ENCODE measurements at regions not wholly inside any gene's neighbourhood (a gene's known extent, or its start where the extent isn't known, plus 50 kb on each side); places are given as distances from the start of the nearest gene placed in this dataset.

DNA sequence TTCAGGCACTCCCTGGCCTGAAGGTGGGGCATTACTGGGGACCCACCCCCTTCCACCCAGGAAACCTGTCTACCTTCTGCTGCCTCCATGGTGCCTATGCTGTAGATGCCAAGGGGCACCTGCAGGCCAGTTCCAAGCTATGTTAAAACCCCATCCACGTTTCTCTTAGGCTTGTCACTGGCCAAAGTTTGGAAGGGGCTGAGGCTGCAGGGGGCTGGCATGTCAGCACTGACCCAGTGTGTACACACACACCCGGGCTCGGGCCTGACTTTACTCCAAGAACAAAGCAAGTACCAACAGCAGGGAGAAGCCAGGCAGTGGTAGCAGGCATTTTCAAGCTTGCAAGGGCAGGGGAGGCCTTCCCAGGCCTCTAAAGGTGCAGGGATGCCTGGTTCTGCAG is 53.8 kb upstream of the PCDH15 start:
- H3K27me3 ChIP-seq (ENCODE audit: insufficient read depth, low read length), result no peaks in the 10 kb centered on the region
- Mint-ChIP-seq H3K27me3 (ENCODE audit: low read depth, unreplicated experiment) (no peaks in the 10 kb centered on the region), H3K9me3 (ENCODE audit: unreplicated experiment) (no peaks in the 10 kb centered on the region), H3K27ac (ENCODE audit: unreplicated experiment) (no peak overlapping the region), H3K4me3 (ENCODE audit: unreplicated experiment) (no peak overlapping the region), H3K4me1 (ENCODE audit: low read depth, unreplicated experiment) (no peaks in the 10 kb centered on the region), H3K36me3 (ENCODE audit: low read depth, unreplicated experiment) (no peaks in the 10 kb centered on the region)
- no peaks in the 10 kb centered on the region for H3K9me3 ChIP-seq (ENCODE audit: insufficient read depth, low read depth, low read length)
- no peak for TF ChIP-seq EZH2 (IDR thresholded peaks at IDR 0.05; ENCODE audit: insufficient read depth, low read length)
- TF ChIP-seq, protein P1, sequence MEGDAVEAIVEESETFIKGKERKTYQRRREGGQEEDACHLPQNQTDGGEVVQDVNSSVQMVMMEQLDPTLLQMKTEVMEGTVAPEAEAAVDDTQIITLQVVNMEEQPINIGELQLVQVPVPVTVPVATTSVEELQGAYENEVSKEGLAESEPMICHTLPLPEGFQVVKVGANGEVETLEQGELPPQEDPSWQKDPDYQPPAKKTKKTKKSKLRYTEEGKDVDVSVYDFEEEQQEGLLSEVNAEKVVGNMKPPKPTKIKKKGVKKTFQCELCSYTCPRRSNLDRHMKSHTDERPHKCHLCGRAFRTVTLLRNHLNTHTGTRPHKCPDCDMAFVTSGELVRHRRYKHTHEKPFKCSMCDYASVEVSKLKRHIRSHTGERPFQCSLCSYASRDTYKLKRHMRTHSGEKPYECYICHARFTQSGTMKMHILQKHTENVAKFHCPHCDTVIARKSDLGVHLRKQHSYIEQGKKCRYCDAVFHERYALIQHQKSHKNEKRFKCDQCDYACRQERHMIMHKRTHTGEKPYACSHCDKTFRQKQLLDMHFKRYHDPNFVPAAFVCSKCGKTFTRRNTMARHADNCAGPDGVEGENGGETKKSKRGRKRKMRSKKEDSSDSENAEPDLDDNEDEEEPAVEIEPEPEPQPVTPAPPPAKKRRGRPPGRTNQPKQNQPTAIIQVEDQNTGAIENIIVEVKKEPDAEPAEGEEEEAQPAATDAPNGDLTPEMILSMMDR (IDR thresholded peaks at IDR 0.05; ENCODE audit: insufficient read depth, low read depth, low read length), result no peak
- H3K9ac ChIP-seq (ENCODE audit: low read length), result no peak overlapping the region
- FAIRE-seq (no peak), DNase-seq (ENCODE audit: low read depth) (no peak)
- no peak overlapping the region for H3K27ac ChIP-seq (ENCODE audit: low read depth, low read length)
- no peak overlapping the region for H3K4me2 ChIP-seq (ENCODE audit: low read length)
- H3K4me3 ChIP-seq (ENCODE audit: insufficient read depth, low read depth, low read length), result no peak overlapping the region
- H4K20me1 ChIP-seq (ENCODE audit: insufficient read depth, low read length), result no peaks in the 10 kb centered on the region
- no peak overlapping the region for H2AFZ ChIP-seq (ENCODE audit: low read depth, low read length)
- no peaks in the 10 kb centered on the region for H3K79me2 ChIP-seq (ENCODE audit: insufficient read depth, low read length)
- H3K36me3 ChIP-seq (ENCODE audit: insufficient read depth, low read length), result no peaks in the 10 kb centered on the region
- no peaks in the 10 kb centered on the region for H3K4me1 ChIP-seq (ENCODE audit: insufficient read depth, low read length)

- no peaks in the 10 kb centered on the region for H3K79me2 ChIP-seq (ENCODE audit: insufficient read depth, low read length)
- no peak overlapping the region for H3K4me3 Mint-ChIP-seq (ENCODE audit: unreplicated experiment)
- no peak for TF ChIP-seq EZH2 (IDR thresholded peaks at IDR 0.05; ENCODE audit: insufficient read depth, low read length)
- TF ChIP-seq, protein P1 (IDR thresholded peaks at IDR 0.05; ENCODE audit: insufficient read depth, low read depth, low read length), result no peak
- no peak overlapping the region for H3K4me2 ChIP-seq (ENCODE audit: low read length)
- no peak overlapping the region for H3K27ac ChIP-seq (ENCODE audit: low read depth, low read length)
- H3K9ac ChIP-seq (ENCODE audit: low read length), result no peak overlapping the region
- no peak for DNase-seq (ENCODE audit: low read depth)
- H3K36me3 Mint-ChIP-seq (ENCODE audit: low read depth, unreplicated experiment), result no peaks in the 10 kb centered on the region
- H3K27ac Mint-ChIP-seq (ENCODE audit: unreplicated experiment), result no peak overlapping the region
- H3K27me3 ChIP-seq (ENCODE audit: insufficient read depth, low read length), result no peaks in the 10 kb centered on the region
- no peaks in the 10 kb centered on the region for H3K9me3 ChIP-seq (ENCODE audit: insufficient read depth, low read depth, low read length)
- no peaks in the 10 kb centered on the region for H3K27me3 Mint-ChIP-seq (ENCODE audit: low read depth, unreplicated experiment)
- no peaks in the 10 kb centered on the region for H3K4me1 Mint-ChIP-seq (ENCODE audit: low read depth, unreplicated experiment)
- H3K36me3 ChIP-seq (ENCODE audit: insufficient read depth, low read length), result no peaks in the 10 kb centered on the region
- no peak overlapping the region for H3K4me3 ChIP-seq (ENCODE audit: insufficient read depth, low read depth, low read length)
- H2AFZ ChIP-seq (ENCODE audit: low read depth, low read length), result no peak overlapping the region
- no peaks in the 10 kb centered on the region for H3K4me1 ChIP-seq (ENCODE audit: insufficient read depth, low read length)
- H3K9me3 Mint-ChIP-seq (ENCODE audit: unreplicated experiment), result no peaks in the 10 kb centered on the region
- FAIRE-seq, result no peak
- no peaks in the 10 kb centered on the region for H4K20me1 ChIP-seq (ENCODE audit: insufficient read depth, low read length)
These were observed 53.4 kb upstream of the PCDH15 start for GRCh38 chr10:54854389-54854788.

DNA sequence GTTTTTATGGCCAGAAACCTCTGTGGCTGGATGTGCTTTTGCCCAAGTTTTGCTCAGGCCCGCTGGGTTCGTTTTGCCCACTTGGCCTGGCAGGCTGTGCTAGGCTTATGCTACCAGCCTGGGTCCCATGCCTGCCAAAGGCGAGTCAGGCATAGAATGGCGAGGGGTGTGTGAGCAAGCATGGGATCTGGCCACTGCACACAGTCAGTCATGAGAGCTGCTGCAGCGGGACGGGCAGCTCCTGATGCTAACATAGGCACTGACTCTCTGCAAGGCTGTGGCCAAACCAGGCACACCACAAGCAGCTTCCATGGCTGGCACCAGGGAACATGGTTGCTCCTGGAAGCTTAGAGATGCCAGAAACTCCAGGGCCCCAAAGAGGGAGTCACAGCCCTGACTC is 52.9 kb upstream of the PCDH15 start:
- H3K9me3 Mint-ChIP-seq (ENCODE audit: unreplicated experiment), result no peaks in the 10 kb centered on the region
- DNase-seq (ENCODE audit: low read depth) (no peak), FAIRE-seq (no peak)
- no peaks in the 10 kb centered on the region for H3K4me1 ChIP-seq (ENCODE audit: insufficient read depth, low read length)
- no peak overlapping the region for H3K27ac Mint-ChIP-seq (ENCODE audit: unreplicated experiment)
- H3K27ac ChIP-seq (ENCODE audit: low read depth, low read length), result no peak overlapping the region
- H3K27me3 ChIP-seq (ENCODE audit: insufficient read depth, low read length), result no peaks in the 10 kb centered on the region
- no peaks in the 10 kb centered on the region for H3K27me3 Mint-ChIP-seq (ENCODE audit: low read depth, unreplicated experiment)
- no peak overlapping the region for H2AFZ ChIP-seq (ENCODE audit: low read depth, low read length)
- H3K4me1 Mint-ChIP-seq (ENCODE audit: low read depth, unreplicated experiment), result no peaks in the 10 kb centered on the region
- no peaks in the 10 kb centered on the region for H3K36me3 Mint-ChIP-seq (ENCODE audit: low read depth, unreplicated experiment)
- H3K9me3 ChIP-seq (ENCODE audit: insufficient read depth, low read depth, low read length), result no peaks in the 10 kb centered on the region
- no peak overlapping the region for H3K4me3 Mint-ChIP-seq (ENCODE audit: unreplicated experiment)
- no peaks in the 10 kb centered on the region for H3K79me2 ChIP-seq (ENCODE audit: insufficient read depth, low read length)
- no peak overlapping the region for H3K9ac ChIP-seq (ENCODE audit: low read length)
- no peaks in the 10 kb centered on the region for H4K20me1 ChIP-seq (ENCODE audit: insufficient read depth, low read length)
- H3K4me2 ChIP-seq (ENCODE audit: low read length), result no peak overlapping the region
- no peak for TF ChIP-seq EZH2 (IDR thresholded peaks at IDR 0.05; ENCODE audit: insufficient read depth, low read length)
- TF ChIP-seq, protein P1 (IDR thresholded peaks at IDR 0.05; ENCODE audit: insufficient read depth, low read depth, low read length), result no peak
- no peak overlapping the region for H3K4me3 ChIP-seq (ENCODE audit: insufficient read depth, low read depth, low read length)
- no peaks in the 10 kb centered on the region for H3K36me3 ChIP-seq (ENCODE audit: insufficient read depth, low read length)

Data from astrocyte (in vitro differentiated cells and primary cell).